ENCODE measurements at regions not wholly inside any gene's neighbourhood (a gene's known extent, or its start where the extent isn't known, plus 50 kb on each side); places are given as distances from the start of the nearest gene placed in this dataset.

- in situ Hi-C loops (cut with HindIII; ENCODE audit: low pct_unique_long_range_greater_than_20kb, low sequenced_read_pairs) = no loop called here
- DNase-seq (ENCODE audit: low read depth, low spot score) = no peak
These were observed 111.0 kb downstream of the BBS10 start for GRCh38 chr12:76237086-76237701.

GRCh38 chr12:76236640-76237039 lies 111.6 kb downstream of the BBS10 start:
- in situ Hi-C loops (cut with HindIII; ENCODE audit: low pct_unique_long_range_greater_than_20kb, low sequenced_read_pairs) = no loop called here

GRCh38 chr12:76234741-76235140 lies 113.5 kb downstream of the BBS10 start:
- no peak for DNase-seq (ENCODE audit: low read depth, low spot score)
- in situ Hi-C loops (cut with HindIII; ENCODE audit: low pct_unique_long_range_greater_than_20kb, low sequenced_read_pairs) = no loop called here

More at GRCh38 chr12:76236640-76237039, 111.6 kb downstream of the BBS10 start:
- no peak for DNase-seq (ENCODE audit: low read depth, low spot score)

- no peak for DNase-seq (ENCODE audit: low read depth, low spot score)
- in situ Hi-C loops (cut with HindIII; ENCODE audit: low pct_unique_long_range_greater_than_20kb, low sequenced_read_pairs) = no loop called here
These were observed 116.2 kb downstream of the BBS10 start for GRCh38 chr12:76232013-76232412.

GRCh38 chr12:76226956-76227355 lies 121.3 kb downstream of the BBS10 start:
- in situ Hi-C loops (cut with HindIII; ENCODE audit: low pct_unique_long_range_greater_than_20kb, low sequenced_read_pairs) = no loop called here

GRCh38 chr12:76226397-76226796 lies 121.8 kb downstream of the BBS10 start:
- in situ Hi-C loops (cut with HindIII; ENCODE audit: low pct_unique_long_range_greater_than_20kb, low sequenced_read_pairs) = no loop called here
- DNase-seq (ENCODE audit: low read depth, low spot score) = no peak

More at GRCh38 chr12:76226956-76227355, 121.3 kb downstream of the BBS10 start:
- DNase-seq (ENCODE audit: low read depth, low spot score) = no peak

GRCh38 chr12:76223869-76224268 lies 124.3 kb downstream of the BBS10 start:
- in situ Hi-C loops (cut with HindIII; ENCODE audit: low pct_unique_long_range_greater_than_20kb, low sequenced_read_pairs) = no loop called here
- no peak for DNase-seq (ENCODE audit: low read depth, low spot score)

- in situ Hi-C loops (cut with HindIII; ENCODE audit: low pct_unique_long_range_greater_than_20kb, low sequenced_read_pairs) = no loop called here
- DNase-seq (ENCODE audit: low read depth, low spot score) = no peak
These were observed 127.2 kb downstream of the BBS10 start for GRCh38 chr12:76220980-76221379.

- in situ Hi-C loops (cut with HindIII; ENCODE audit: low pct_unique_long_range_greater_than_20kb, low sequenced_read_pairs) = no loop called here
- DNase-seq (ENCODE audit: low read depth, low spot score) = peak; percentile 28
These were observed 128.4 kb downstream of the BBS10 start for GRCh38 chr12:76219806-76220205.

GRCh38 chr12:76216585-76217472 lies 131.4 kb downstream of the BBS10 start:
- no peak for DNase-seq (ENCODE audit: low read depth, low spot score)
- in situ Hi-C loops (cut with HindIII; ENCODE audit: low pct_unique_long_range_greater_than_20kb, low sequenced_read_pairs) = no loop called here

- DNase-seq (ENCODE audit: low read depth, low spot score) = no peak
- in situ Hi-C loops (cut with HindIII; ENCODE audit: low pct_unique_long_range_greater_than_20kb, low sequenced_read_pairs) = no loop called here
These were observed 123.6 kb upstream of the NAP1L1 start for GRCh38 chr12:76208129-76208528.

- in situ Hi-C loops (cut with HindIII; ENCODE audit: low pct_unique_long_range_greater_than_20kb, low sequenced_read_pairs) = no loop called here
- DNase-seq (ENCODE audit: low read depth, low spot score) = no peak
These were observed 122.2 kb upstream of the NAP1L1 start for GRCh38 chr12:76206677-76207072.

- in situ Hi-C loops (cut with HindIII; ENCODE audit: low pct_unique_long_range_greater_than_20kb, low sequenced_read_pairs) = no loop called here
- no peak for DNase-seq (ENCODE audit: low read depth, low spot score)
These were observed 121.7 kb upstream of the NAP1L1 start for GRCh38 chr12:76206039-76206676.

- in situ Hi-C loops (cut with HindIII; ENCODE audit: low pct_unique_long_range_greater_than_20kb, low sequenced_read_pairs) = no loop called here
- no peak for DNase-seq (ENCODE audit: low read depth, low spot score)
These were observed 118.1 kb upstream of the NAP1L1 start for GRCh38 chr12:76202621-76203020.

GRCh38 chr12:76201758-76202157 lies 117.3 kb upstream of the NAP1L1 start:
- DNase-seq (ENCODE audit: low read depth, low spot score) = no peak
- in situ Hi-C loops (cut with HindIII; ENCODE audit: low pct_unique_long_range_greater_than_20kb, low sequenced_read_pairs) = no loop called here

- in situ Hi-C loops (cut with HindIII; ENCODE audit: low pct_unique_long_range_greater_than_20kb, low sequenced_read_pairs) = no loop called here
- DNase-seq (ENCODE audit: low read depth, low spot score) = no peak
These were observed 116.8 kb upstream of the NAP1L1 start for GRCh38 chr12:76201316-76201715.

- DNase-seq (ENCODE audit: low read depth, low spot score) = no peak
- in situ Hi-C loops (cut with HindIII; ENCODE audit: low pct_unique_long_range_greater_than_20kb, low sequenced_read_pairs) = no loop called here
These were observed 115.3 kb upstream of the NAP1L1 start for GRCh38 chr12:76199808-76200207.

- in situ Hi-C loops (cut with HindIII; ENCODE audit: low pct_unique_long_range_greater_than_20kb, low sequenced_read_pairs) = no loop called here
- DNase-seq (ENCODE audit: low read depth, low spot score) = no peak
These were observed 114.4 kb upstream of the NAP1L1 start for GRCh38 chr12:76198839-76199238.

- DNase-seq (ENCODE audit: low read depth, low spot score) = no peak
- in situ Hi-C loops (cut with HindIII; ENCODE audit: low pct_unique_long_range_greater_than_20kb, low sequenced_read_pairs) = no loop called here
These were observed 112.8 kb upstream of the NAP1L1 start for GRCh38 chr12:76197283-76197682.
